HFF-Myc (cell line): ENCODE measurements at regions not wholly inside any gene's neighbourhood (a gene's known extent, or its start where the extent isn't known, plus 50 kb on each side); places are given as distances from the start of the nearest gene placed in this dataset.

Source experiments
- DNase-seq: peaks from one replicate; pipeline ENCODE4 v3.0.0-alpha.2; 2011; ENCODE audit warnings: low read depth; ENCODE audit errors: extremely low read depth
- H3K4me3 ChIP-seq: replicated peaks from 2 replicates; pipeline ENCODE4 v1.5.1; 2011; ENCODE audit warnings: low read depth, mild to moderate bottlenecking, control low read depth, low read length
- TF ChIP-seq, protein P1 (sequence below): IDR thresholded peaks from 2 replicates; pipeline ENCODE4 v1.5.1; 2012; ENCODE audit warnings: mild to moderate bottlenecking, low read depth, low read length, control low read depth; ENCODE audit errors: missing control alignments

DNA sequence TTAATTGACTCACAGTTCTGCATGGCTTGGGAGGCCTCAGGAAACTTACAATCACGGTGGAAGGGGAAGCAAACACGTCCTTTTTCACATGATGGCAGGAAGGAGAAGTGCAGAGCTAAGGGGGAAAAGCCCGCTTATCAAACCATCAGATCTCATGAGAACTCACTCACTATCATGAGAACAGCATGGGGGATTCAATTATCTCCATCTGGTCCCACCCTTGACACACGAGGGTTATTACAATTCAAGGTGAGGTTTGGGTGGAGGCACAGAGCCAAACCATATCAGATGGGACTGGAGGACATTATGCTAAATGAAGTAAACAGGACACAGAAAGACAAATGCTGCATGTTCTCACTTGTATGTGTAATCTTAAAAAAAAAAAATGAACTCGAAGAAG, 141.4 kb upstream of the HABP2 start:
- TF ChIP-seq, protein P1, sequence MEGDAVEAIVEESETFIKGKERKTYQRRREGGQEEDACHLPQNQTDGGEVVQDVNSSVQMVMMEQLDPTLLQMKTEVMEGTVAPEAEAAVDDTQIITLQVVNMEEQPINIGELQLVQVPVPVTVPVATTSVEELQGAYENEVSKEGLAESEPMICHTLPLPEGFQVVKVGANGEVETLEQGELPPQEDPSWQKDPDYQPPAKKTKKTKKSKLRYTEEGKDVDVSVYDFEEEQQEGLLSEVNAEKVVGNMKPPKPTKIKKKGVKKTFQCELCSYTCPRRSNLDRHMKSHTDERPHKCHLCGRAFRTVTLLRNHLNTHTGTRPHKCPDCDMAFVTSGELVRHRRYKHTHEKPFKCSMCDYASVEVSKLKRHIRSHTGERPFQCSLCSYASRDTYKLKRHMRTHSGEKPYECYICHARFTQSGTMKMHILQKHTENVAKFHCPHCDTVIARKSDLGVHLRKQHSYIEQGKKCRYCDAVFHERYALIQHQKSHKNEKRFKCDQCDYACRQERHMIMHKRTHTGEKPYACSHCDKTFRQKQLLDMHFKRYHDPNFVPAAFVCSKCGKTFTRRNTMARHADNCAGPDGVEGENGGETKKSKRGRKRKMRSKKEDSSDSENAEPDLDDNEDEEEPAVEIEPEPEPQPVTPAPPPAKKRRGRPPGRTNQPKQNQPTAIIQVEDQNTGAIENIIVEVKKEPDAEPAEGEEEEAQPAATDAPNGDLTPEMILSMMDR = no peak
- DNase-seq = no peak

GRCh38 chr10:113412161-113412560, 140.7 kb upstream of the HABP2 start:
- no peak for DNase-seq
- no peak overlapping the region for H3K4me3 ChIP-seq
- TF ChIP-seq, protein P1 = no peak

More for the DNA sequence above, 141.4 kb upstream of the HABP2 start:
- H3K4me3 ChIP-seq = no peak overlapping the region

- no peak for DNase-seq
- H3K4me3 ChIP-seq = no peak overlapping the region
- TF ChIP-seq, protein P1 = no peak
These were observed 138.3 kb upstream of the HABP2 start for GRCh38 chr10:113414543-113414942.

- H3K4me3 ChIP-seq = no peak overlapping the region
- TF ChIP-seq, protein P1 = no peak
- DNase-seq = no peak
These were observed 137.6 kb upstream of the HABP2 start for GRCh38 chr10:113415246-113415645.

GRCh38 chr10:113420057-113420732, 132.7 kb upstream of the HABP2 start:
- TF ChIP-seq, protein P1 = no peak
- no peak overlapping the region for H3K4me3 ChIP-seq
- DNase-seq = no peak

- H3K4me3 ChIP-seq = no peak overlapping the region
- DNase-seq = no peak
- TF ChIP-seq, protein P1 = no peak
These were observed 131.8 kb upstream of the HABP2 start for GRCh38 chr10:113420733-113421675.
